ENCODE measurements at regions not wholly inside any gene's neighbourhood (a gene's known extent, or its start where the extent isn't known, plus 50 kb on each side); places are given as distances from the start of the nearest gene placed in this dataset.

- no peaks in the 10 kb centered on the region for H3K27me3 ChIP-seq (ENCODE audit: control insufficient read depth, insufficient read depth, low read length)
- no peak overlapping the region for H3K27ac ChIP-seq (ENCODE audit: low read depth, low read length)
- H3K9ac ChIP-seq (ENCODE audit: low read length), result no peak overlapping the region
- no peaks in the 10 kb centered on the region for H3K36me3 ChIP-seq (ENCODE audit: control insufficient read depth, insufficient read depth, low read length)
- H3K4me3 ChIP-seq (ENCODE audit: low read length), result no peak overlapping the region
- H3K4me1 ChIP-seq (ENCODE audit: control insufficient read depth, insufficient read depth, low read length), result no peaks in the 10 kb centered on the region
These were observed 334.3 kb downstream of the TGFB2 start for GRCh38 chr1:218679391-218679790.

DNA sequence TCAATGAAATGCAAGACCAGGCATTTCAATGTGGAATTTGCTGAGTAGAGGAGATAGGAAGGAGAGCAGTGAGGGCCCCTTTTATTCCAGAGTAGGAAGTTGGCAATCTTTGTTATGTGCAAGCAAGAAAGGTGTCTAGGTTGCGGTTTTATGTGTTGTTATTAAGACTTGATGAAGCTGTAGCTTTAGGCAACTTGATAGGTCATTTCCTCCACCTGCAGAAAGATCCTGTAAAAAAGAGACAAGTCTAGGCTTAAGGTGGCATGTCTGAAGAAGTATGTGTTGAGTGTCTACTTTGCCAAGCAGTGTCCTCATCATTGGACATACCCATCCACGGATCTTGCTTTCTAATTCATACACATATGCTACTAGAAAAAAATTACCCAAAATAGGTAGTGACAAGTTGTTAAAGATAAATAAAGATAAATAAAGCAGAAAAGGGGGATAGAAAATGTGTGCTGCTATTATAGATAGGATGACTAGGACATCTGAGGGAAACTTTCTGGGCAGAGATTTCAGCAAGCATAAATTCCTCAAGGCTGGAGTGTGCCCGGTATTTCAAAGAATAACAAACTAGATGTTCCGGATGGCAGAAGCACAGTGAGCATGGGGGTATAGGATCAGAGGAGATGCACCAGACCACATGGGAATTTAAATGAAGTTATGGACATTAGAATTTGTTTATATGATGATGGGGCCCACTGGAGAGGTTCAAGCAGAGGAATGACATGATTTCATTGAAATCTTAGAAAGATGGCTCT is 335.0 kb downstream of the TGFB2 start:
- Histone ChIP-seq H3K4me1 (ENCODE audit: control insufficient read depth, insufficient read depth, low read length) (no peaks in the 10 kb centered on the region), H3K36me3 (ENCODE audit: control insufficient read depth, insufficient read depth, low read length) (no peaks in the 10 kb centered on the region), H3K9ac (ENCODE audit: low read length) (no peak overlapping the region), H3K4me3 (ENCODE audit: low read length) (no peak overlapping the region), H3K27ac (ENCODE audit: low read depth, low read length) (no peak overlapping the region), H3K27me3 (ENCODE audit: control insufficient read depth, insufficient read depth, low read length) (no peaks in the 10 kb centered on the region)

- no peak overlapping the region for H3K4me3 ChIP-seq (ENCODE audit: low read length)
- no peaks in the 10 kb centered on the region for H3K36me3 ChIP-seq (ENCODE audit: control insufficient read depth, insufficient read depth, low read length)
- no peak overlapping the region for H3K27ac ChIP-seq (ENCODE audit: low read depth, low read length)
- no peaks in the 10 kb centered on the region for H3K27me3 ChIP-seq (ENCODE audit: control insufficient read depth, insufficient read depth, low read length)
- no peaks in the 10 kb centered on the region for H3K4me1 ChIP-seq (ENCODE audit: control insufficient read depth, insufficient read depth, low read length)
- H3K9ac ChIP-seq (ENCODE audit: low read length), result no peak overlapping the region
These were observed 338.1 kb downstream of the TGFB2 start for GRCh38 chr1:218683242-218683641.

DNA sequence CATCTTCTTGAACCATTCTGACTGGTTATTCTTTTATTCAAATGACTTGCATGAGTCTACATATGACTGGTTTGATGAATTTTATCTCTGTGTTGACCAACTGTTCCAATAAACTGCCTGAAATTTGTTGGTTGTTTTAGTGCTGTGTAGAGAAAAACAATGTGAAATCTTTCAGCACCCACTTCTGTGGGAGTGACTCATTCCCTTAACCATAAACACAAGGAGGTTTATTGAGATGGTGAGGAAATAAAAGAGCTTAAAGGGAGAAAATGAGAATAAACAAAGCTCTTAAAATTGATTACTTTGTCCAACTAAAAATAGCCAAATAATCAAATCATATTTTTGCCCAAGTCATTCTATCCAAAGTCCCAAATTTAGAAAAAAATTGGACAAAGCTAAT is 341.1 kb downstream of the TGFB2 start:
- Histone ChIP-seq H3K4me3 (ENCODE audit: low read length) (no peak overlapping the region), H3K27ac (ENCODE audit: low read depth, low read length) (no peak overlapping the region)

DNA sequence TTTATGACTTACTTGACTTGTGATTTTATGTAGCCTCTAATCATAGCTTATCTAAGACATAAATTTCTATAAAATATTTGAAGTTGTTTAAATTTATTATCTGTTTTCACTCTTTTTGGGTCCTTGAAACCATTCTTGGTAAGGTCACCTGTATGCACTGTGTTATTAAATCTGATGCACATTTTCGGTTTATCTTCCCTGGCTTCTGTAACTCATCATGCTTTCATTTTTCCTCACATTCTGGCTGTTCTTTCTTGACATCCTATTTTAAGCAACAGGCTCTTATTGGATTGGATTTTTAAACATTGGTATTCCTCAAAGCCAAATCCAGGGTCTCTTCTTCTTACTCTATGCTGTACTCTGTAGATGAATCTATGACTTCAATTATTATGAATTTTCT is 341.6 kb downstream of the TGFB2 start:
- no peak overlapping the region for H3K27ac ChIP-seq (ENCODE audit: low read depth, low read length)
- H3K36me3 ChIP-seq (ENCODE audit: control insufficient read depth, insufficient read depth, low read length), result no peaks in the 10 kb centered on the region
- H3K4me1 ChIP-seq (ENCODE audit: control insufficient read depth, insufficient read depth, low read length), result no peaks in the 10 kb centered on the region
- H3K9ac ChIP-seq (ENCODE audit: low read length), result no peak overlapping the region
- no peaks in the 10 kb centered on the region for H3K27me3 ChIP-seq (ENCODE audit: control insufficient read depth, insufficient read depth, low read length)
- no peak overlapping the region for H3K4me3 ChIP-seq (ENCODE audit: low read length)

More for the DNA sequence above, 341.1 kb downstream of the TGFB2 start:
- Histone ChIP-seq H3K9ac (ENCODE audit: low read length) (no peak overlapping the region), H3K36me3 (ENCODE audit: control insufficient read depth, insufficient read depth, low read length) (no peaks in the 10 kb centered on the region), H3K27me3 (ENCODE audit: control insufficient read depth, insufficient read depth, low read length) (no peaks in the 10 kb centered on the region), H3K4me1 (ENCODE audit: control insufficient read depth, insufficient read depth, low read length) (no peaks in the 10 kb centered on the region)

- no peak overlapping the region for H3K9ac ChIP-seq (ENCODE audit: low read length)
- H3K4me1 ChIP-seq (ENCODE audit: control insufficient read depth, insufficient read depth, low read length), result no peaks in the 10 kb centered on the region
- H3K4me3 ChIP-seq (ENCODE audit: low read length), result no peak overlapping the region
- no peak overlapping the region for H3K27ac ChIP-seq (ENCODE audit: low read depth, low read length)
- no peaks in the 10 kb centered on the region for H3K27me3 ChIP-seq (ENCODE audit: control insufficient read depth, insufficient read depth, low read length)
- H3K36me3 ChIP-seq (ENCODE audit: control insufficient read depth, insufficient read depth, low read length), result no peaks in the 10 kb centered on the region
These were observed 347.7 kb downstream of the TGFB2 start for GRCh38 chr1:218692808-218693207.

DNA sequence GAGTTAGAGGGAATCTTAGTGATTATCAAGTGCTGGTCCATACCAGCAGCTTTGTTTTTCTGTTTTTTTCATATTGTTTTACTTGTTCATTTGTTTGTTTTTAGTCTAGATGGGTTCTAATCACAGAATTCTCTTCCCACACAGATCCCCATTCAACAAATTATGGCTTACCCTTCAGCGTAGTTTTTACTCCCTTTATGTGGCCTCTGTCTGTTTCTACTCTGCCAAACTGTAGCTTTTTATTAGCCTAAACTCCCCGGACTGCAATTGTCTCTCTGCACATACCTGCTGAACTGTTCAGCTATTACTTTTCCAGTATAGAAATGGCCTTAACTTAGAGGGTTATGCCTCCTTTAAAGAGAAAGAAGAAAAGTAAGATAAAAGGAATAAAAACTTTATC is 348.5 kb downstream of the TGFB2 start:
- Histone ChIP-seq H3K9ac (ENCODE audit: low read length) (no peak overlapping the region), H3K27me3 (ENCODE audit: control insufficient read depth, insufficient read depth, low read length) (no peaks in the 10 kb centered on the region), H3K36me3 (ENCODE audit: control insufficient read depth, insufficient read depth, low read length) (no peaks in the 10 kb centered on the region), H3K4me1 (ENCODE audit: control insufficient read depth, insufficient read depth, low read length) (no peaks in the 10 kb centered on the region), H3K27ac (ENCODE audit: low read depth, low read length) (no peak overlapping the region), H3K4me3 (ENCODE audit: low read length) (no peak overlapping the region)

GRCh38 chr1:218694085-218694484 is 348.9 kb downstream of the TGFB2 start:
- no peak overlapping the region for H3K27ac ChIP-seq (ENCODE audit: low read depth, low read length)
- H3K4me1 ChIP-seq (ENCODE audit: control insufficient read depth, insufficient read depth, low read length), result no peaks in the 10 kb centered on the region
- no peak overlapping the region for H3K4me3 ChIP-seq (ENCODE audit: low read length)
- no peaks in the 10 kb centered on the region for H3K36me3 ChIP-seq (ENCODE audit: control insufficient read depth, insufficient read depth, low read length)
- H3K27me3 ChIP-seq (ENCODE audit: control insufficient read depth, insufficient read depth, low read length), result no peaks in the 10 kb centered on the region
- no peak overlapping the region for H3K9ac ChIP-seq (ENCODE audit: low read length)

DNA sequence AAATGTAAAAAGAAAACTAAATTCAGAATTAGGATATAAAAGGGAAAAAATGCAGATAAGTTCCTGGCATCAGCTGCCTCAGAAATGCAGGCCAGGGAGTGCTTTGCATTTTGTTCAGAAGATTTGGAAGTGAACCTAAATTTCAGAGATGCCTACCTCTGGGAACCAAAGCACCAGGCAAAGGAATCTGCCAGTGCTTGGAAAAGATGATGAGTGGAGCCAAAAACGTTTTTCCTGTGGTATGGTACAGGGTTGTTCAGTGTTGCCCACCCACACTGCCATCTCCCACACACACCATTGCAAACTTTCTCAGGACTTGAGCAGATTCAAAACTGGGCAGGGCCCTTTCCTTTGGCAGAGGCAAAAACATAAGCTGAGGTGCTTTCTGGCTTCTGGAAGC is 349.5 kb downstream of the TGFB2 start:
- no peaks in the 10 kb centered on the region for H3K4me1 ChIP-seq (ENCODE audit: control insufficient read depth, insufficient read depth, low read length)
- no peaks in the 10 kb centered on the region for H3K36me3 ChIP-seq (ENCODE audit: control insufficient read depth, insufficient read depth, low read length)
- no peak overlapping the region for H3K4me3 ChIP-seq (ENCODE audit: low read length)
- no peaks in the 10 kb centered on the region for H3K27me3 ChIP-seq (ENCODE audit: control insufficient read depth, insufficient read depth, low read length)
- H3K9ac ChIP-seq (ENCODE audit: low read length), result no peak overlapping the region
- H3K27ac ChIP-seq (ENCODE audit: low read depth, low read length), result no peak overlapping the region

GRCh38 chr1:218695525-218695924 is 350.4 kb downstream of the TGFB2 start:
- Histone ChIP-seq H3K27ac (ENCODE audit: low read depth, low read length) (no peak overlapping the region), H3K4me3 (ENCODE audit: low read length) (no peak overlapping the region), H3K9ac (ENCODE audit: low read length) (no peak overlapping the region), H3K36me3 (ENCODE audit: control insufficient read depth, insufficient read depth, low read length) (no peaks in the 10 kb centered on the region), H3K4me1 (ENCODE audit: control insufficient read depth, insufficient read depth, low read length) (no peaks in the 10 kb centered on the region), H3K27me3 (ENCODE audit: control insufficient read depth, insufficient read depth, low read length) (no peaks in the 10 kb centered on the region)

- Histone ChIP-seq H3K4me1 (ENCODE audit: control insufficient read depth, insufficient read depth, low read length) (no peaks in the 10 kb centered on the region), H3K27ac (ENCODE audit: low read depth, low read length) (no peak overlapping the region), H3K36me3 (ENCODE audit: control insufficient read depth, insufficient read depth, low read length) (no peaks in the 10 kb centered on the region), H3K9ac (ENCODE audit: low read length) (no peak overlapping the region), H3K4me3 (ENCODE audit: low read length) (no peak overlapping the region), H3K27me3 (ENCODE audit: control insufficient read depth, insufficient read depth, low read length) (no peaks in the 10 kb centered on the region)
These were observed 353.0 kb downstream of the TGFB2 start for GRCh38 chr1:218698141-218698540.

DNA sequence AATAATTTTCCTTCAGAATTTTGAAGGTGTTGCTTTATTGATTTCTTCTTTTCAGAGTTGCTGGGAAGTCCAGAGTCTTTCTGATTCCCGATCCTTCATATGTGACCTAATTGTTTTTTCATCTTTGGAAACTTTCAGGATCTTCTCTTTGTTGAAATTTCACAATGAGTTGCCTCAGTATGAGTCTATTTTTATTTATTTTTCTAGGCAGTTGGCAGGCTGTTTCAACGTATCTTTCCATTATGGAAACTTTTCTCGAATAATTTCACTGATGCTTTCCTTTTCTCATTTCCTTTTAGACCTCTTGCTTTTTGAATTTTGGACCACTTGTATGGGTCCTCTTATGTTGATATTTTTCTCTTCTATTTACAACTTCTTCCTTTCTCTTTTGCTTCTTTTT is 354.3 kb downstream of the TGFB2 start:
- no peak overlapping the region for H3K27ac ChIP-seq (ENCODE audit: low read depth, low read length)
- H3K27me3 ChIP-seq (ENCODE audit: control insufficient read depth, insufficient read depth, low read length), result no peaks in the 10 kb centered on the region
- H3K4me3 ChIP-seq (ENCODE audit: low read length), result no peak overlapping the region
- no peaks in the 10 kb centered on the region for H3K36me3 ChIP-seq (ENCODE audit: control insufficient read depth, insufficient read depth, low read length)
- H3K4me1 ChIP-seq (ENCODE audit: control insufficient read depth, insufficient read depth, low read length), result no peaks in the 10 kb centered on the region
- H3K9ac ChIP-seq (ENCODE audit: low read length), result no peak overlapping the region

- no peak overlapping the region for H3K4me3 ChIP-seq (ENCODE audit: low read length)
- no peak overlapping the region for H3K27ac ChIP-seq (ENCODE audit: low read depth, low read length)
- H3K36me3 ChIP-seq (ENCODE audit: control insufficient read depth, insufficient read depth, low read length), result no peaks in the 10 kb centered on the region
- no peaks in the 10 kb centered on the region for H3K4me1 ChIP-seq (ENCODE audit: control insufficient read depth, insufficient read depth, low read length)
- no peak overlapping the region for H3K9ac ChIP-seq (ENCODE audit: low read length)
- H3K27me3 ChIP-seq (ENCODE audit: control insufficient read depth, insufficient read depth, low read length), result no peaks in the 10 kb centered on the region
These were observed 354.7 kb downstream of the TGFB2 start for GRCh38 chr1:218699865-218700264.

Measured in rectal smooth muscle tissue (tissue), 1 donor.